LNCaP clone FGC (cell line): ENCODE measurements at regions not wholly inside any gene's neighbourhood (a gene's known extent, or its start where the extent isn't known, plus 50 kb on each side); places are given as distances from the start of the nearest gene placed in this dataset.

Source experiments
- DNase-seq: peaks from one replicate; pipeline ENCODE4 v3.0.0-alpha.2; 2011; ENCODE audit warnings: low read depth
- H3K4me3 ChIP-seq: 2 replicates; pipeline ENCODE4 v1.5.1; 2011; ENCODE audit warnings: mild to moderate bottlenecking, low read depth, low read length, control low read depth
- TF ChIP-seq, protein P1 (sequence below): IDR thresholded peaks from 2 replicates; pipeline ENCODE4 v1.5.1; 2012; ENCODE audit warnings: mild to moderate bottlenecking; ENCODE audit not compliant: control insufficient read depth, insufficient read depth; ENCODE audit errors: extremely low read depth

DNA sequence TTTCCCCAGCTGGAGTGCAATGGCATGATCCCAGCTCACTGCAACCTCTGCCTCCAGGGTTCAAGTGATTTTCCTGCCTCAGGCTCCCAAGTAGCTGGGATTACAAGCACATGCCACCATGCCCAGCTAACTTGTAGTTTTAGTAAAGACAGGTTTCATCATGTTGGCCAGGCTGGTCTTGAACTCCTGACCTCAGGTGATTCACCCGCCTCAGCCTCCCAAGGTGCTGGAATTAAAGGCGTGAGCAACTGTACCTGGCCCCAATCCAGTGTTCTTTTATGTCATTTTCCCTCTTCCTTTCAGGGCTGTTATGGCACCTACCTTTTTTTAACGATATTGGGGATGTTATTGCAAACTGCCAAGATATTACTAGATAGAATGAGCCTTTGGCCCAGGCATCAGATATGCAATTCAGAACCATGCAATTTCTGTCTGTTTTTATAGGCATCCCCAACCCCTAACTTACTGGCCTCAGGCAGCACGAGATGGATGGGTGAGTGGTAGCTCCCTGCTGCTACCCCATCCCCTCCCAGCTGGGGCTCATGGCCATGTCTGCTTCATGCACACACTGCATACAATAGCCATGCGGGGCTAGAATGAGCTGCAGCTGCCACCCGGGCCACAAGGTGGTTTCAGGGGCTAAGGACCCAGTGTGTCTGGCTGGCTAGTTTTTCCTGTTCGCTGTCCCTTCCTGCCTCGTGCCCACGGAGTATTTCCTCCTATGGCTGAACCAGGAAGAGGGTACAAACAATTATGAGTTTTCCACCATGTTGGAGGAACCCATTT, 1080.1 kb upstream of the SORCS1 start:
- no peak overlapping the region for H3K4me3 ChIP-seq
- no peak for DNase-seq
- TF ChIP-seq, protein P1, sequence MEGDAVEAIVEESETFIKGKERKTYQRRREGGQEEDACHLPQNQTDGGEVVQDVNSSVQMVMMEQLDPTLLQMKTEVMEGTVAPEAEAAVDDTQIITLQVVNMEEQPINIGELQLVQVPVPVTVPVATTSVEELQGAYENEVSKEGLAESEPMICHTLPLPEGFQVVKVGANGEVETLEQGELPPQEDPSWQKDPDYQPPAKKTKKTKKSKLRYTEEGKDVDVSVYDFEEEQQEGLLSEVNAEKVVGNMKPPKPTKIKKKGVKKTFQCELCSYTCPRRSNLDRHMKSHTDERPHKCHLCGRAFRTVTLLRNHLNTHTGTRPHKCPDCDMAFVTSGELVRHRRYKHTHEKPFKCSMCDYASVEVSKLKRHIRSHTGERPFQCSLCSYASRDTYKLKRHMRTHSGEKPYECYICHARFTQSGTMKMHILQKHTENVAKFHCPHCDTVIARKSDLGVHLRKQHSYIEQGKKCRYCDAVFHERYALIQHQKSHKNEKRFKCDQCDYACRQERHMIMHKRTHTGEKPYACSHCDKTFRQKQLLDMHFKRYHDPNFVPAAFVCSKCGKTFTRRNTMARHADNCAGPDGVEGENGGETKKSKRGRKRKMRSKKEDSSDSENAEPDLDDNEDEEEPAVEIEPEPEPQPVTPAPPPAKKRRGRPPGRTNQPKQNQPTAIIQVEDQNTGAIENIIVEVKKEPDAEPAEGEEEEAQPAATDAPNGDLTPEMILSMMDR, result no peak

DNA sequence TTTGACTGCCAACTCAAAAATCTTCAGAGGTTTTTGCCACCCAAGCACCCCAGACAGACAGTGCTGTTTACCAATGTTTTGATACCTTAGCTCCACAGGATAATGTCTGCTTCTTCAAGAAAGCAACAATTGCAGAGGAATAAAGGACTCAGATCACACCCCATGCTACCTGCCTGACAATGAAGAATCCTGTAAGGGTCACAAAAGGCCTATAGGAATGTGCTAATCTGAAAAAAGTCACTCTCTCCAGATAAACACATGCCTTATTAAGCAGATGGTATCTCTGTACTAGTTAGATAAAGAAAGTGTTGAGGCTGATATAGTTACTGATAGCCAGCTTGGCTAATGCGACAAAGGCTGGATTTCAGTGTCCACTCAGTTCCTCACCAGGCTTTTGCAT, 1076.7 kb upstream of the SORCS1 start:
- DNase-seq, result no peak
- TF ChIP-seq, protein P1, result no peak
- H3K4me3 ChIP-seq, result no peak overlapping the region

DNA sequence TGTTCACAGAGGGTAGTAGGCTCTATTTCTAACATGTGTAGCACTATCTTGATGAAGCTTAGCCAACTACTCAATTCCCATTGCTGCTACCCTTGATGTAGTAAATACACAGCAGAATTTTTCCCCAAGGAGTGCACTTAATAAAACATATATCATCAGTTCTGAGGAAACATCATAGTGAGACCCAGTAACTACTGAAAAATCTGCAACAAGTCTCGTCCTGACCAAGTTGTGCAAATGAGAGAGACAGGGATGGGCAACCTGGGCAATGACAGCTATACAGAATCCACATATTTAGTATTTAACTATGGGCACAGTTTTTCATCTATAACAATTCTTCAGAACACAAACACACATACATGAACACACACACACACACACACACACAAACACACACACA, 1073.8 kb upstream of the SORCS1 start:
- no peak overlapping the region for H3K4me3 ChIP-seq
- no peak for DNase-seq
- TF ChIP-seq, protein P1, result no peak

DNA sequence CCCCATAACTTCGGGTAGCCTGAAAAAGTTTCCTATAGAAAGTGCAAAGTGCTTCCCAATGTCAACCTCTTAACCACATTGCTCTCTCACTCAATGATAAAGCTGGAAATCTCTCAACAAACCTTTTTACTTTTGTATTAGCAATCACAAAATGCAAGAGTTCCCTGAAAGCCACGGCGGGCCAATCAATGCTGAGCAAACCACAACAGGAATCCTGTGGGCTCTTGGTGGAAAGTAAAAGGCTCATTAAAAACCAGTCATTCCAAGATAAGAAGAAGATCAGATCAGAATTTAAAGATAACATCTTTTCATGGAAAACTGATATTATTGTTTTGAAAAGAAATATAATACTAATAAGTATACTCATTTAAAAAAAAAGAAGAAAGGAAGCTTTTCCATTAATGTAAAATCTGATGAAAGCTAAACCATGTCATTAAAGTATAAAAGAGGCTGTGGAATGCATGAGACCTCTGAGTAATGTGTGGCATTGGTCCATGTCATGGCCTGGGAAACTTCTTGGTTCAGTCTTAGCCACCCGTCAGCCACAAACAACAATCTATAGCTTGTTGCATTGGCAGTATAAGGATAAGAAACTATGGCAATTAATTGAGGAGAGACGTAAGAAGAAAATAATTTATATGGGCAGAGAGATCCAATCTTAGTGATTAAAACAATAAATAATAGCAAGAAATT, 1066.1 kb upstream of the SORCS1 start:
- TF ChIP-seq, protein P1, result no peak
- no peak for DNase-seq
- H3K4me3 ChIP-seq, result no peak overlapping the region

DNA sequence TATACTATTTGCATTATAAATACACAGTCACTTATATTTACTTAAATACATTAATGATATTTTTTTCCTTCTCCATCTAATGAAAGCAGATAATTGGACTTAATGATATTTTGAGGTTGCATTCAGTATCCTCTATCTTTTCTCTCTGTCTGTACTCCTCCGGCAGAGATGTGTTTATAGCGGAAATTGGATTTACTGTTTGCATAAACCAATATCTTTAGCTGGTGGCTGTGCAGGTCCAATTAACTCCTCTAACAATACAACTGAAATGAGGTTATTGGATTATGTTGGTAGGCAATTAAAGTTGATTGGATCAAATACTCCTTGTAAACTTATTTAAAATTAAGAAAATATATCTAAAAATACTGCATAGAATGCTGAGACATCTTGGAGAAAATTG, 1044.2 kb upstream of the SORCS1 start:
- no peak overlapping the region for H3K4me3 ChIP-seq
- no peak for DNase-seq
- TF ChIP-seq, protein P1, result no peak

DNA sequence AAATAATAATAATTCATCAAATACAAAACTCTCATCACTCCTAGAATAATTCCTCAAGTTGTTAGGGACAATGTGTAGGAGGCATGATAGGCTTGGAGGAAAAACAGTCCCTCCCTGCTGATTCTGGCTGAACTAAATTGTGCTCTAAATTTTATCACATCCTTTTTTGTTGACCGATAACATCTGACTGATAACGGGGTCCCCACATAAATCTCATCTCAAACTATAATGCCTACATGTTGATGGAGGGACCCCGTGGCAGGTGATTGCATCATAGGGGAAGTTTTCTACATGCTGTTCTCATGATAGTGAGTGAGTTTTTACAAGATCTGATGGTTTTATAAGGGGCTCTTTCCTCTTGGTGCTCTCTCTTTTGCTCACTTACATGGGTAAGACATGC, 1043.5 kb upstream of the SORCS1 start:
- no peak for DNase-seq
- no peak overlapping the region for H3K4me3 ChIP-seq
- TF ChIP-seq, protein P1, result no peak
